Activated B cell treated with CpG ODN at 0.5 μM for 24 hours (primary cell): ENCODE measurements at regions not wholly inside any gene's neighbourhood (a gene's known extent, or its start where the extent isn't known, plus 50 kb on each side); places are given as distances from the start of the nearest gene placed in this dataset.
"Not testable (repeated sequence)": the region's sequence is repeated elsewhere in the genome, so short reads cannot be mapped to it uniquely, and the experiment has no call there.

Experiments
- ATAC-seq: fragments of 200-7000 bp; cut with Tn5 transposase; one replicate; pipeline ENCODE4 v1.10.0; 2021; ENCODE audit warnings: low read depth, mild to moderate bottlenecking, moderate library complexity
- CTCF ChIA-PET: fragments of 350-600 bp; sonication (Branson Sonifier 250); formaldehyde crosslinking; loops from one replicate; lab custom pipeline; 2021; ENCODE audit warnings: antibody characterized with exemption; lab: Charles Lee
- POLR2A ChIA-PET: fragments of 350-600 bp; sonication (Branson Sonifier 250); formaldehyde crosslinking; loops from one replicate; lab custom pipeline; 2021; ENCODE audit warnings: antibody characterized with exemption; lab: Charles Lee
- DNase-seq: peaks from one replicate; pipeline ENCODE4 v3.0.0; 2022
- H3K27ac Mint-ChIP-seq: one replicate; pipeline ENCODE4 v1.8.0; 2020; ENCODE audit warnings: mixed read lengths
- H3K27me3 Mint-ChIP-seq: one replicate; pipeline ENCODE4 v1.8.0; 2021; ENCODE audit warnings: mixed read lengths
- H3K36me3 Mint-ChIP-seq: one replicate; pipeline ENCODE4 v1.8.0; 2021; ENCODE audit warnings: low read depth, mixed read lengths
- H3K4me1 Mint-ChIP-seq: one replicate; pipeline ENCODE4 v1.8.0; 2021; ENCODE audit warnings: mixed read lengths
- H3K4me3 Mint-ChIP-seq: one replicate; pipeline ENCODE4 v1.8.0; 2020; ENCODE audit warnings: mild to moderate bottlenecking, mixed read lengths
- H3K9me3 Mint-ChIP-seq: one replicate; pipeline ENCODE4 v1.8.0; 2020; ENCODE audit warnings: mixed read lengths
- CTCF ChIP-seq: fragments of 200-600 bp; IDR thresholded peaks from one replicate; pipeline ENCODE4 v1.8.0; 2022; ENCODE audit warnings: antibody characterized with exemption, mild to moderate bottlenecking
- intact Hi-C: fragments of 100-400 bp; cut with micrococcal nuclease; formaldehyde crosslinking; loops from one replicate; pipeline ENCODE4 v1.15.1; 2024

GRCh38 chr13:61495648-61496047, 80.0 kb upstream of the PCDH20 start:
- H3K36me3 Mint-ChIP-seq, result no peaks in the 10 kb centered on the region
- no peak overlapping the region for H3K27ac Mint-ChIP-seq
- CTCF ChIA-PET, result no interaction called here
- no peak overlapping the region for H3K4me3 Mint-ChIP-seq
- no peaks in the 10 kb centered on the region for H3K4me1 Mint-ChIP-seq
- intact Hi-C loops, result no loop called here
- H3K27me3 Mint-ChIP-seq, result no peaks in the 10 kb centered on the region
- TF ChIP-seq CTCF, result no peak
- POLR2A ChIA-PET, result no interaction called here
- no peak for DNase-seq
- H3K9me3 Mint-ChIP-seq, result peaks cover 2% of the 10 kb centered on the region
- ATAC-seq, result no peak

GRCh38 chr13:61493556-61493955, 77.9 kb upstream of the PCDH20 start:
- POLR2A ChIA-PET, H3K27ac Mint-ChIP-seq, CTCF ChIA-PET, intact Hi-C loops, H3K27me3 Mint-ChIP-seq, H3K4me1 Mint-ChIP-seq, ATAC-seq, H3K9me3 Mint-ChIP-seq, DNase-seq, H3K36me3 Mint-ChIP-seq, H3K4me3 Mint-ChIP-seq: not testable (repeated sequence)

GRCh38 chr13:61486496-61486895, 70.8 kb upstream of the PCDH20 start:
- Mint-ChIP-seq H3K27ac (no peak overlapping the region), H3K4me3 (no peak overlapping the region), H3K27me3 (no peaks in the 10 kb centered on the region), H3K9me3 (peaks cover 10% of the 10 kb centered on the region), H3K4me1 (no peaks in the 10 kb centered on the region), H3K36me3 (no peaks in the 10 kb centered on the region)
- no peak for TF ChIP-seq CTCF
- DNase-seq, result no peak
- intact Hi-C loops, result no loop called here
- ATAC-seq, result no peak
- ChIA-PET POLR2A (no interaction called here), CTCF (no interaction called here)

- Mint-ChIP-seq H3K4me3 (no peak overlapping the region), H3K4me1 (no peaks in the 10 kb centered on the region), H3K36me3 (no peaks in the 10 kb centered on the region), H3K9me3 (peaks cover 9% of the 10 kb centered on the region), H3K27ac (no peak overlapping the region), H3K27me3 (no peaks in the 10 kb centered on the region)
- TF ChIP-seq CTCF, result no peak
- ChIA-PET CTCF (no interaction called here), POLR2A (no interaction called here)
- DNase-seq (no peak), ATAC-seq (no peak)
- intact Hi-C loops, result no loop called here
These were observed 69.6 kb upstream of the PCDH20 start for GRCh38 chr13:61485128-61485765.

GRCh38 chr13:61477619-61478018, 62.0 kb upstream of the PCDH20 start:
- Mint-ChIP-seq H3K4me3 (no peak overlapping the region), H3K4me1 (no peaks in the 10 kb centered on the region), H3K27ac (no peak overlapping the region), H3K9me3 (peaks cover 17% of the 10 kb centered on the region), H3K27me3 (no peaks in the 10 kb centered on the region), H3K36me3 (no peaks in the 10 kb centered on the region)
- CTCF ChIA-PET, result no interaction called here
- intact Hi-C loops, result no loop called here
- no peak for TF ChIP-seq CTCF
- no peak for DNase-seq
- ATAC-seq, result no peak
- POLR2A ChIA-PET, result no interaction called here

- no peak for TF ChIP-seq CTCF
- no peak for ATAC-seq
- DNase-seq, result no peak
- ChIA-PET CTCF (no interaction called here), POLR2A (no interaction called here)
- Mint-ChIP-seq H3K4me3 (no peak overlapping the region), H3K27ac (no peak overlapping the region), H3K4me1 (no peaks in the 10 kb centered on the region), H3K27me3 (no peaks in the 10 kb centered on the region), H3K36me3 (no peaks in the 10 kb centered on the region), H3K9me3 (no peaks in the 10 kb centered on the region)
- intact Hi-C loops, result no loop called here
These were observed 55.1 kb upstream of the PCDH20 start for GRCh38 chr13:61470786-61471185.
